ENCODE measurements at regions not wholly inside any gene's neighbourhood (a gene's known extent, or its start where the extent isn't known, plus 50 kb on each side); places are given as distances from the start of the nearest gene placed in this dataset.
"Not testable (repeated sequence)": the region's sequence is repeated elsewhere in the genome, so short reads cannot be mapped to it uniquely, and the experiment has no call there.

DNA sequence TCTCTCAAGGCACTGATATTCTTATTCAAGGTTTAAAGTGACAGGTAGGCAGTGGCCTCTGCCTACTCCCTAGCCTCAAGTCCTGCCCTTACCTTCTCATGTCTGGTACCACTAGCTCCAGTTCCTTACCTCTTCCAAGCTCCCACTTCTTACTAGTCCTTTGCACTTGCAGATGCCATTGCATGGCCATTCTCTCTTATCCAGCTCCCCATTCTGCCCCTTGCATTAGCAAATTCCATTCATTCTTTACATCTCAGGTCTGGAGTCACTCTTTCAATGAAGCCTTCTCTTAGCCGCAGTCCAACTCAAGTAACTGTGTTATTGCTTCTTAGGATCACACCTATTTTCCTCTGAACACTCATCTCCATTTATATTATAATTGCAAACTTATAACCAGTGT lies 807.1 kb downstream of the EDEM1 start:
- TF ChIP-seq, protein P1, sequence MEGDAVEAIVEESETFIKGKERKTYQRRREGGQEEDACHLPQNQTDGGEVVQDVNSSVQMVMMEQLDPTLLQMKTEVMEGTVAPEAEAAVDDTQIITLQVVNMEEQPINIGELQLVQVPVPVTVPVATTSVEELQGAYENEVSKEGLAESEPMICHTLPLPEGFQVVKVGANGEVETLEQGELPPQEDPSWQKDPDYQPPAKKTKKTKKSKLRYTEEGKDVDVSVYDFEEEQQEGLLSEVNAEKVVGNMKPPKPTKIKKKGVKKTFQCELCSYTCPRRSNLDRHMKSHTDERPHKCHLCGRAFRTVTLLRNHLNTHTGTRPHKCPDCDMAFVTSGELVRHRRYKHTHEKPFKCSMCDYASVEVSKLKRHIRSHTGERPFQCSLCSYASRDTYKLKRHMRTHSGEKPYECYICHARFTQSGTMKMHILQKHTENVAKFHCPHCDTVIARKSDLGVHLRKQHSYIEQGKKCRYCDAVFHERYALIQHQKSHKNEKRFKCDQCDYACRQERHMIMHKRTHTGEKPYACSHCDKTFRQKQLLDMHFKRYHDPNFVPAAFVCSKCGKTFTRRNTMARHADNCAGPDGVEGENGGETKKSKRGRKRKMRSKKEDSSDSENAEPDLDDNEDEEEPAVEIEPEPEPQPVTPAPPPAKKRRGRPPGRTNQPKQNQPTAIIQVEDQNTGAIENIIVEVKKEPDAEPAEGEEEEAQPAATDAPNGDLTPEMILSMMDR (conservative IDR thresholded peaks at IDR 0.05), result no peak
- no peak for TF ChIP-seq ZFX (IDR thresholded peaks at IDR 0.05)

DNA sequence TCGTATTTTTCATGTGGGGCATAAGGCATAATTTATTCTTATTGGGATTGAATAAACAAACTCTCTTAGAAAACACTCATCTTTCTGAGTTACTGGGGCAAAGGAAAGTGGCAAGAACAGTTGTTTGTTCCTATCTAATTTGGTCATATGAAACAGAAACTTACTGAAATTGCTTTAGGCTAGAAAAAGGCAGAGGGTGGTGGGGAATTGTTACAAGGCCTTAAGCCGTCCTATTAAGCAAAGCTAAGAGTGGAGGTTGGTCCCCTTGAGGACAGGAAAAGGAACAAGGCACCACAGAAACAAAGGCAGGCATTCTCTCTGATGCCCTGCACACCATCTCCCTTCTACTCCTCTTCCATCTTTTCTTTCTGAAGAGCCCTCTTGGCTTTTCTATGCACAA lies 830.9 kb downstream of the EDEM1 start:
- H3K27ac ChIP-seq, result no peak overlapping the region
- TF ChIP-seq, protein P1 (conservative IDR thresholded peaks at IDR 0.05), result no peak
- TF ChIP-seq ZFX (IDR thresholded peaks at IDR 0.05), result no peak

More for the DNA sequence above, 807.1 kb downstream of the EDEM1 start:
- H3K27ac ChIP-seq, result no peak overlapping the region

DNA sequence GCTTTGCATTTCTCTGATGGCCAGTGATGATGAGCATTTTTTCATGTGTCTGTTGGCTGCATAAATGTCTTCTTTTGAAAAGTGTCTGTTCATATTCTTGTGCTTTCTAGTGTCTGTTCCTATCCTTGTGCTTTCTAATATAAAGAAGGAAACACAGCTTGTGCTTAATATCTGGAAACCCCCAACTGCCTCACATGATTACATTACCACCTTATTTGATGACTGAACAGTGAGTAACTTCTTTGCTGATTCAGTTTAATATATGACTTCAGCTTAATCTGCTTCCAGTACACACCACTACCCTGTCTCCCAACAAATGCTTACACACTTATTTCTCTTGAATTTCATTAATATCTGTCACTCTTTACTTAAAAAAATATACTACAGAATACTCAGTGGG lies 835.1 kb downstream of the EDEM1 start:
- H3K27ac ChIP-seq, result no peak overlapping the region
- TF ChIP-seq, protein P1 (conservative IDR thresholded peaks at IDR 0.05), result no peak
- no peak for TF ChIP-seq ZFX (IDR thresholded peaks at IDR 0.05)

DNA sequence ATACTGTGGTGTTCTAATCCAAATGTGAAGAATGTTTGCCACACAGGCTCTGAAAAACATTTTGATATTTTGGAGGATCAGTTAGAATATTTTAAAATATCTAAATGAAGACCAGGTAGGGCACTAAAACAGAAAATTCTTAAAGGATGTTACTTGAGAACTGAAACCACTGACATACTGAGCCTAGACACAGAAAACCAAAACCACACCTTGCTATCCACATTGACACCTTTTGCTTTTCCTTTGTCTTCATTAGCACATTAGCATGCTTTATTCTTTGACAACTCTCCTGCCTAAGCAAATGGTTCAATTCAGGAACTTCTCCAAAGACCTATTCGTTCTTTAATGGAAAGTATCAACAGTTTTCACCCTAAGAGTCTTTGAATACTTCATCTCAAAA lies 835.9 kb upstream of the GRM7 start:
- no peak for TF ChIP-seq ZFX (IDR thresholded peaks at IDR 0.05)
- TF ChIP-seq, protein P1 (conservative IDR thresholded peaks at IDR 0.05), result no peak
- no peak overlapping the region for H3K27ac ChIP-seq

DNA sequence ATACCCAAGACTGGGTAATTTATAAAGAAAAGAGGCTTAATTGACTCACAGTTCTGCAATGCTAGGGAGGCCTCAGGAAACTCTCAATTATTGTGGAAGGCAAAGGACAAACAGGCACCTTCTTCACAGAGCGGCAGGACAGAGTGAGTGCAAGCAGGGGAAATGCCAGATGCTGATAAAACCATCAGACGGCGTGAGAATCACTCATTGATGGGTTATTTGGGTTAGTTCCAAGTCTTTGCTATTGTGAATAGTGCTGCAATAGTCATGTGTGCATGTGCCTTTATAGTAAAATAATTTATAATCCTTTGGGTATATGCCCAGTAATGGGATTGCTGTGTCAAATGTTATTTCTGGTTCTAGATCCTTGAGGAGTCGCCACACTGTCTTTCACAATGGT lies 830.3 kb upstream of the GRM7 start:
- not testable (repeated sequence) for H3K27ac ChIP-seq

DNA sequence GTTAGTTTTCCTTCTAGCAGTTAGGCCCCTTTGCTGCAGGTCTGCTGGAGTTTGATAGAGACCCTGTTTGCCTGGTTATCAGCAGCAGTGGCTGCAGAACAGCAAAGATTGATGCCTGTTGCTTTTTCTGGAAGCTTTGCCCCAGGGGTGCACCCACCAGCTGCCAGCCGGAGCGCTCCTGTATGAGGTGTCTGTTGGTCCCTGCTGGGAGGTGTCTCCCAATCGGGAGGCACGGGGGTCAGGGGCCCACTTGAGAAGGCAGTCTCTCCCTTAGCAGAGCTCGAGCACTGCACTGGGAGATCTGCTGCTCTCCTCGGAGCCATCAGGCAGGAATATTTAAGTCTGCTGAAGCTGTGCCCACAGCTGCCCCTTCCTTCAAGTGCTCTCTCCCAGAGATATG lies 825.3 kb upstream of the GRM7 start:
- H3K27ac ChIP-seq, result peak overlapping the region; percentile 23; the same call in 1 of the 2 replicates
- TF ChIP-seq ZFX (IDR thresholded peaks at IDR 0.05), result no peak
- TF ChIP-seq, protein P1 (conservative IDR thresholded peaks at IDR 0.05), result no peak

DNA sequence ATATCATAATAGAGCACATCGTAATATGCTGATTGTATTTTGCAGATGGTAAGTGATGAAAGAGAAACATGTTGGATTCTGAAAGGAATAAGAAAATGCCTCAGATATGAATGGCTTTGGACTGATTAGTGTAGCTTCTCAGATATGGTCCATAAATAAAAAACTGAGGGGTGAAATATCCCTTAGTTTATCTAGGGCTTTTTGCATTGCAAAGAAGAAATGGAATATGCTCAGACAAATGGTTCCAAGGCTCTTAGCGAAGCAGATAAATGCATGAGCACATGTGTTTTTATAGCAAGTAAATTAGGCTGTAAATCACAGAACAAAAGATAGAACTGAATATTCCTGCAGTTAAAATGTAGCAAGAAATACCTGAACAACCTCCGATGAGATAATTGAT lies 820.9 kb upstream of the GRM7 start:
- TF ChIP-seq, protein P1 (conservative IDR thresholded peaks at IDR 0.05), result no peak
- TF ChIP-seq ZFX (IDR thresholded peaks at IDR 0.05), result no peak
- no peak overlapping the region for H3K27ac ChIP-seq

DNA sequence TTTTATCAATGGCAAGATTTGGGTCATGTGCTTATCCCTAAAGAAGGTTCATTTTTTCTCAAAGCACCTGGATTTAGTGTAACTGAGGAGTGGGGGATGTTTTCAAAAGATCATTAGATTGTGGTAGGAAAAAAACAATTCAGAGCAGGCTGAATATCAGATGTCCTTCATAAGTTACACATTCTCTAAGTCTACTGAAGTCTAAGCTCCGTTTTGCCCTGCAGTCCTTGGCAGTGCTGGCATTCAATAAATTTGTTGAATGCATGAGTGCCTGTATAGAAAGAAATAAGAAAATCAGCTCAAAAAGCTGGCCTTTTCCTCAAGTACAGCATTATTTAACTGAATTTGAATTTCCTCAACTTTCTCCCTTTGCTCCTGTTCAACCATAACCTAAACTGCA lies 819.0 kb upstream of the GRM7 start:
- no peak for TF ChIP-seq ZFX (IDR thresholded peaks at IDR 0.05)
- H3K27ac ChIP-seq, result no peak overlapping the region

DNA sequence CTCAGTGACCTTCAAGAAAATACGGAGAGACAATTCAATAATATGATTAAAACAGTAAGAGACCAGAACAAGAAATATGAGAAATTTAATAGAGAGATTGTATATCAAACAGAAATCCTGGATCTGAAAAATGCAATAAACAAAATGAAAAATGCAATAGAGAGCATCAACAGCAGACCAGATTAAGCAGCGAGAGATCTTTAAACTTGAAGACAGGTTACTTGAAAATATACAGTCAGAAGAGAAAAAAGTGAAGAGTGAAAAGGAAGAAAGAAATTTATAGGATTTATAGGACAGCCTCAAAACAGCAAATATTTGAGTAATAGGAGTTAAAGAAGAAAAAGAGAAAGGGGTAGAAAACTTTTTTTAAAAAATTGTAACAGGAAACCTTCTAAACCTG lies 813.9 kb upstream of the GRM7 start:
- TF ChIP-seq, protein P1 (conservative IDR thresholded peaks at IDR 0.05), result no peak
- no peak for TF ChIP-seq ZFX (IDR thresholded peaks at IDR 0.05)
- H3K27ac ChIP-seq, result no peak overlapping the region
